ENCODE measurements at regions not wholly inside any gene's neighbourhood (a gene's known extent, or its start where the extent isn't known, plus 50 kb on each side); places are given as distances from the start of the nearest gene placed in this dataset.
"Not testable (repeated sequence)": the region's sequence is repeated elsewhere in the genome, so short reads cannot be mapped to it uniquely, and the experiment has no call there.

DNA sequence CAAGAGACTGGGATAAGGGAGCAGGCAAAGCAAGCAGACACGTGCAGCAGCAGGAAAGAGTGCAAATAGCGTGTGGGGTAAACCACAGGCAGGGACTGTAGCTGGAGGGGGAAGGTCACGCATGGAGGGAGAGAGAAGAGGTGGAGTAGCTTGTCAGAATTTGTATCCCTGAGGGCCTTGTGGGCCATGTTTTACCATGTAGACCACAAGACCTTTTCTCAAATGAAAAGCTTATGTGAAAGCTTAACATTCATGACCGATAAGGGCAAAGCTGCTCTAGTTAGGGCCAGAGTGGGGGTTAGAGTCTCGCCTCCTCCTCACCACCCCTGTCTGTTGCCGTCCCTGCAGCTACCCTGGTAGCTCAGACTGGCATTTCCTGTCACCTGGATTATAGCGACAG lies 152.9 kb upstream of the E2F7 start:
- DNase-seq (ENCODE audit: low read depth) = no peak

DNA sequence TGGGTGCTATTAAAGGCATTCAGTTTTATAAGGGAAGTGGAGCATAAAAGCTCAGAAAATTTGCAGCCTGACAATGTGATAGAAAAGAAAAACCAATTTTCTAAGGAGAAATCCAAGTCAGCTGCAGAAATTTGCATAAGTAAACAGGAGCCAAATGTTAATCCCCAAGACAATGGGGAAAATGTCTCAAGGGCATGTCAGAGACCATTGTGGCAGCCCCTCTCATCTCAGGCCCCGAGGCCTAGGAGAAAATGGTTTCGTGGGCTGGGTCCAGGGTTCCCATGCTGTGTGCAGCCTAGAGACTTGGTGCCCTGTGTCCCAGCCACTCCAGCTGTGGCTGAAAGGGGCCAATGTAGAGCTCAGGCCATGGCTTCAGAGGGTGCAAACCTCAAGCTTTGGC lies 150.8 kb upstream of the E2F7 start:
- DNase-seq (ENCODE audit: low read depth) = not testable (repeated sequence)

DNA sequence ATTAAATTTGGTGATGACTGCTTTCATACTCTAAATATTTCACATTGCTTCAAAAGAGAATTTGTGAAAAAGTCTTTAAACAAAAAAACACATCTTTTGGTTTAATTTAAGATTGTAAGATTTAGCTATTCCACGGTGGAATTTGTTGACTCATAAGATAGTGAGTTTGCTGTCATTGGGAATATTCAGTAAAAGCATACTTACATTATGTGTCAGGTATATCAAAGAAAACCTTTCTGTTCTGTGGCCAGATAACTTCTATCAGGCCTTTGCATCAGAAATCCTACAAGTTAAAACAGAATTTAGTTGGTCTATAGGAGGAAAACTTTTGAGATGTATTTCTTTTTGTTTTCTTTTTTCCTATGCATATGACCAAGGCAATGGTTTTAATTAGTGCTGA lies 148.8 kb upstream of the E2F7 start:
- no peak for DNase-seq (ENCODE audit: low read depth)

DNA sequence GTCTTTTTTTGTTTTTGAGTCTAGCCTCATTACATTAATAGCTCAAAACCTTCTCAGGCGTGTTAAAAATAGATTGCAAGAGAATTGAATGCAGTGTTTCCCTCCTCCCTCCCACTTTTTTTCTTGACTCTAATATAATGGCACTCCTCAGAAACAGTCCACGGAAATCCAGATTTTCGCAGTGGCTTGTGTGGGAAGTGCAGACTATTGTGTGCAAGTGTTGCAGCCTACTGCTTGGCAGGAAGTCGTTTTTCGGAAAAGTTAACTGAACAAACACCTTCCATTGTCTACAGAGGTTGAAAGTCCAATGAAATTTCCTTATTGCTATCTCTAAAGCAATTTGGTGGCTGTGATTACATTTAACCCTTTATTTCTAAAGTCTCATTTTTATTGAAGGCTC lies 147.9 kb upstream of the E2F7 start:
- no peak for DNase-seq (ENCODE audit: low read depth)

DNA sequence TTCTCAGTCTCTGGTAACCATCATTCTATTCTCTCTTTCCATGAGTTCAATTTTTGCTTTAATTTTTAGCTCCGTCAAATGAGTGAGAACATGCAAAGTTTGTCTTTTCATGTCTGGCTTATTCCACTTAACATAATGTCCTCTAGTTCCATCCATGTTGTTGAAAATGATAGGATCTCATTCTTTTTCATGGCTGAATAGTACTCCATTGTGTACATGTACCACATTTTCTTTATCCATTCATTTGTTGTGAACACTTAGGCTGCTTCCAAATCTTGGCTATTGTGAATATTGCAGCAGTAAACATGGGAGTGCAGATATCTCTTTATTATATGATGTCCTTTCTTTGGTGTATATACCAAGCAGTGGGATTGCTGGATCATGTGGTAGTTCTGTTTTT lies 145.4 kb upstream of the E2F7 start:
- DNase-seq (ENCODE audit: low read depth) = no peak

DNA sequence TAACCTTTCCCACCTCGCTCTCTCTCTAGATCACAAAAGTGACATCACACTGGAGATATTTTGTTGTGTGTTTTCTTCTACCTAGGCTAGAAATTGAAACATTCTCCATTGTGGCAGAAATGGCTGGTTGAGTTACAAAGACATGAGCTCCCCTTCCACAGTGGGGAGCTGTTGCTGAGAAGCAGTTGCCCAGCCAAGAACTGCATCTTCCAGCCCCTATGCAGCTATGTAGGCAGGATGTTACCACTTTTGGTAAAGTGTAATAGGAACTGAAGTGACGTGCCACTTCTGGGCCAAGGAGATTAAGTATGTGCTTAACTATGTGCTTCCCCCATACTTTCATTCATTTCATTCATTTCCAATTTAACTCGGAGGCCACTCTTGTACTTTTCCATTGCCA lies 138.7 kb upstream of the E2F7 start:
- DNase-seq (ENCODE audit: low read depth) = no peak

DNA sequence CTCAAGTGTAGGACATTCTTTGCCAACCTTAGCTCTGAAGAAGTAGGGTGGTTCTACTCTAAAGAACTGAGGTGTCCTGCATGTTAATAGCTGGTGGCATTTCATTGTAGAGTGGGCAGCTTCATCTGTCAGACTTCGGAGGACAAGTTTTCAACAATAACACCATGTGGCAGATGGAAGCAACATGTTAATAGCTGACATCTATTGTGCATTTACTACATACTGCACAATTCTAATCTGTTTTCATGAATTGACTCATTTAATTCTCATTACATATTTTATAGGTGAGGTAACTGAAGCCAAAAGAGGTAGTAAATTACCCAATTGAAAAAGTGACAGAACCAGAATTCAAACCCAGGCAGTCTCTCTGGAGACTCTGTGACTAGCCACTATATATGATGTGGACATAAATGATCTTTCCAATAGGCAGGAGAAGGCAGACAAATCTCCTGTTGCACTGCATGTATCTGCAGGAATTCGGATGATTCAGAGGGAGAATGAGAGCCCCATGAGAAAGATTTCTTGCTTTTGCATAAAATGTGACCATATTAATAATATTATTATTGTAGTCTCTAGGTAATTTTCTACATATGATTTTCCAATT lies 137.2 kb upstream of the E2F7 start:
- no peak for DNase-seq (ENCODE audit: low read depth)

DNA sequence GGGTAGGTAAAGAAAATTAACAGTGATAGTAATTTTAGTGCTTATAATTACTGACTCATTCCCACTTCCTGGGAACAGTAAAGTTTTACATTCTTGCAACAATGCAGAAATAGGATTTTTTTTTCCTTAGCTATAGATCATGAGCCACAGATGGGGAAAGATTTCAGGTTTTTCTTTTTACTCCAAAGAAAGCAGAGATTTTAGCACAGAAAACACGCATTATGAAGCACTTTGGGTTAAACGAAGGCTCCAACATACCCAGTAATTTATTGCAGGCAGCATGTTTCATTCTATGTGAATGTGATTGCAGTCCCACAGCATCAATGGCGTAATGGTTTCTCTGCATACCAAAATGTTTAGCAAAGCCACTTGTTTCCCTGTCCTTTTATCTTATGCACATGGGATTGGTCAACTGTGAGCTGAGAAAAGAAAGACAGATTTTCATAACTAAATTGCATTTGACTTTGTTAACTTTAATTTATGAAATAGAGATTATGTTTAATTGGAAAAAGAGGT lies 124.6 kb upstream of the E2F7 start:
- peak; percentile 77 for DNase-seq (ENCODE audit: low read depth)

DNA sequence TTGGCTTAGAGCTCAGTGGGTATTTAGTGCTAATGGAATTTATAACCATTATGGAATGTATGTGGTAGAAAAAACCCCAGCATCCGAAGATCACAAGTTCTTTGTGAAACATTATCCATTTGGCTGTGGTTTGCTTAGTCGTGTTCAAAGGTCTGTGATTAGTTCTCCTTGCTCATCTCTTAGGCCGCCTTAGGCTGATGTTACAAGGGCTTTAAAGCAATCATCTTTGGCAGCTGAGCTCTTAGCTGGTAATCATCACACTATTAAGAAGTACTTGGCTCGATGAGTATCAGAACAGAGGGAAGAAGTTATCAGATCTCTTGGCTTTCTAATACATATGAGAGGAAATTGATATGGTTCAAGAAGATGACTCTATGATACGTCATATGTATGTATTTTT lies 124.1 kb upstream of the E2F7 start:
- DNase-seq (ENCODE audit: low read depth) = peak; percentile 80

DNA sequence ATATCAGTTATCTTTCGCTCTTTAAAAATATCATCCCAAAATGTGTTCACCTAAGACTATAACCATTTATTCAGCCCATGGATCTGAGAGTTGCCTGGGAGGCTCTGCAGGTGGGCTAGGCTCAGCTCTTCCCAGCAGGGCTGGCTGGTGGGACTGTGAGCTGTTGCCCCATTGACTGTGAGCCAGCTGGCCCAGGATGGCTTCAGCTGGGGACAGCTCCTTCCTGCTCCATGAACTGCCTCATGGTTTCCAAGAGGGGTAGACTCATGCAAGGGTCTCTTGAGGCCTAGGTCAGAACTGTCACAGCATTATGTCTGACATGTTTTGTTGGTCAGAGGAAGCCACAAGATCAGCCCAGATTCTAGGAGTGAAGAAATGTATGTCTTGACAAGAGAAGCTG lies 114.1 kb upstream of the E2F7 start:
- no peak for DNase-seq (ENCODE audit: low read depth)

DNA sequence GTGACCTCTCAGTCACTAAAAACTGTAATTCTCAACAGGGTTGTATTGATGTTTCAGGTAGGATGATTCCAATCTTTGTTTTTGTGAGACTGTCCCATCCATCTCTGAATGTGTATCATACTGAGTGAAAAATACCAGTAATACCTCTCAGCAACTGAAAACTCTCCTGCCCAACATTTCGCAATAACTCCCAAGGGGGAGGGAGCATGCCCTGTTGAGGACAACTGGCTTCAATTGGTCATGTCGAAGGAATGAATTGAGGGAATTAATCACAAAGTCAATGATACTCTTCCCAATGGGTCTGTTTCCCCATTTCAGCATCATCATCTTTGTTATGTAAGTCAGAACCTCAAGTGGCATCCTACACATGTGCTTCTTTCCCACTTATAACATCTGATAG lies 102.4 kb upstream of the E2F7 start:
- DNase-seq (ENCODE audit: low read depth) = no peak

DNA sequence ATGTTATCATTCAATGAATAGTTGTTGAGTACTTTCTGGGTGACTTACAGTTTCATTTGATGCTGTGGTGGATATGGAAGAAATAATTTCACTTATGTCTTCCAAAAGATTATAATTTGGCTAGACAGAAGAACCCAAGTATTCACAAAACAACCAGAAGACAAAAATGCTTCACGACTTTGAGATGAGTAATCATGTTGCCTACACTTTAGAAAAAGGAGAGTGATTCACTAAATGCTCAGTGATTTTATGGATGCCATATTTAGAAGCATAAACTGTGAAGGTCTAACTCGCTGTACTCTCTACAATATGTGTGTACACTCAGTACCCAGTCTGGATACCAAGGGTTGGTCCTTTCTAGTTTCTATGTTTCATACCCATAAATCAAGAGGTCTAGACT lies 101.3 kb upstream of the E2F7 start:
- DNase-seq (ENCODE audit: low read depth) = no peak

DNA sequence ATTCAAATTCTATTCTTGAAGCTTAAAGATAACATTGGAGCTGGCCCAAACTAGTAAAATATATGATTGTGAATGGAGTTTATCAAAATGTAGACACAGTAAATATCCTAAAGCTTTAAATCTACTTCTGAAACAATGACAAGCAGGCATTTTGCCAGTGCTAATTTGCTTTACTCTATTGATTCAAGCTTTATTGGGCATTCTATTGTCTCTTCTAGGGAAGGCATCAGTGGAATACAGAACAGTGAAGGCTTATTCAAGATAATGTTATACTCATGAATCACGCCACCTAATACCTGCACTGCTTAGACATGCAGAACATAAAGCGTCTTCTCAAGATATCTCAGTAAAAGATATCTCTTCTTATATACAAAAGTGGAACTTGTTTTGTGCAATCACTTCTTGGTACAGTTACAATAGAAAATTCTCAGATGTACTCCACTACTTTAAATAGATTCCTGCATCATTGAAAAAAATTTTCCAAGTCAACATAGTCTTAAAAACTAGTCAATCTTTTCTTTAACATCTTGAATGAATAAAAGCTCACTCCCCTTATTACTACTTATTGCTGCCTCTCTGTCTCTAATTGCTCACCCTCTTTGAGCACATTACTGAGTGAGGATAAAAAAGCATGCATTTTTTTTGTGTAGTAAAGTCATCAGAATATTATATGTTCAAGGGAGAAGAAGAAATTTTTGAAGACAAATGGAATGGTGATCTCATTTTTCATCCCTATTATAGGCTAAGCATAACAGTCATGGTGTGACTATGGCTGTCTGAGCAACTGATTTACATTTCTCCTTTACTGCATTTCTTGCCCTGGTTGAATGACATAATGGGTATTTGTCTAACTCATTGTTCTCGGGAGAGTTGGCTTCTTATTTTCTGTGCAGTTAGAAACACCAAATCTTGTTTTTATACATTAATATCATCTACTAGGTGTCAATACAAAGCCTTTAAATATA lies 98.0 kb upstream of the E2F7 start:
- DNase-seq (ENCODE audit: low read depth) = no peak

DNA sequence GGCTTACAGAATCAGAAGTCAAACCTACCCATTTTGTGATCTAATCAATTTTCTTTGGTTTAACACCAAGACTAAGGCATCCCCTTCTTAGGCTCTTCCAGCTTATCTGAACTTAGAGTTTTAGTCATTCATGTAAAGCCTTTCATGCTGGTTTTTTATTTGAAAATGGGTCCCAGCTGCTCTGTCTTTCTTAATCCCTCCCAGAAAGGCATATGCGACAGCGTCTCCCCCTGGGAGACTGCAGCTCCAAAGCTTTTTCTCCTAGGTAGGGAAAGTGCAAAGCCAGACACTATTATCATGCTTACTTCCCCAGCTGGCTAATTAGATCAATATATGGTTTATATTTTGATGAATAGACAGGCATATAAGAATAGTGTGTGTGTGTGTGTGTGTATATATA lies 96.6 kb upstream of the E2F7 start:
- no peak for DNase-seq (ENCODE audit: low read depth)

DNA sequence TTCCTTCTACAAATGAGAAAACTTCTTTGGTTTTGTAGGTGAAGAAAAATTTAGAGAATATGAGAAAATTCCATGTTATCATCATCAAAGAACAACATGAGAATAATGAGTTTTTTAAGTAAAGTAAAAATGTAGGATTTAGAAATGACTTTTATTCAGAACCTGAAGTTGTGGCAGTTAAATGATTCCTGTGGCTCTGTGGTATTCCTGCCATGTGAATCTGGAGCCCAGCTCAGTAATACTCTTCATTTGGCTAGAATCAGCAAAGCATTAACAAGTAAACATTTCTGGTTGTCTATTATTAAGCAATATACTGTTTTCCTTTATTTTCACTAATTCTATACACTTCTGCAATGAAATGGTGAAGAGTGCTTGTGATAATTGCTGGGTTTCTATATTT lies 95.6 kb upstream of the E2F7 start:
- no peak for DNase-seq (ENCODE audit: low read depth)

DNA sequence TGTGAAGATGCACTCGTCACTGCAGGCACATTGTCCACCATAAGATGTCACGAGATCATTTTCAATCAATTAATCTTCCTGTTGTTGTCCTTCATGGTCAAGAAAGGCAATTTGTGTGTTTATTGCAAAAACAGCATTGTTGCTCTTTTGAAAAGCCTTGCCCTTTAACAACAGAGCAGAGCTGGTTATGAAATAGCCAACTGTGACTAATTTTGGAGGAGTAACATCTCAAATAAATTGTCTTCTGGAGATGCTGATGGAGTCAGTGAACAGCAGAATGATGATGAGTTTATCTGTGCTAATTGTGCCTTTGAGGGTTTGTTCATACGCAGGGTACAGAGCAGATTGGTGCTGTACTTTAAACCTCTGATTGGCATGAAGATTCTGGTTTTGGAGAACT lies 88.3 kb upstream of the E2F7 start:
- DNase-seq (ENCODE audit: low read depth) = no peak

DNA sequence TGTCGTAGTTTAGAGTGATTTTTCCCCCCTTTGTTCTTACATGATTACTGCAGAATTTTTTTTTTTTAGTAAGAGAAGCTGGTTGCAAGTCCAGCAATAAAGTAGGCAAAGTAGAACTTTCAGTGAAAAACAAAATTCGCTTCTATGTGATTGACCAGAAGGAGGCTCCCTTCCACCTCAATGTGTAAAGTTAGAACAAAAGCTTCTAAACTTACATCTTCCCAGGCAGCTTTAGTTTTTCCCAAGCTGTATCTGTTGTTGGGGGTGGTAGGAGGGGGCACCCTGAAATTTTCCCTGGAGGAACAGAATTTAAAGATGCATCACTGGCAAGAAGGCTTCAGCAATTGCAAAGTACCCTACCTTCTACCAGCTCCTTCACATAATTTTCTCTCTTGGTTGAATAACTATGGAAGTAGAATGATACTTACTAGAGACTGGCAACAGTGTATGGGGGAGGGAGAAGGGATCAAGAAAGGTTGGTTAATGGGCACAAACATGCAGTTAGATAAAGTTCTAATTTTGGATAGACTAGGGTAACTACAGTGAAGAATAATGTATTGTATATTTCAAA lies 87.3 kb upstream of the E2F7 start:
- no peak for DNase-seq (ENCODE audit: low read depth)

DNA sequence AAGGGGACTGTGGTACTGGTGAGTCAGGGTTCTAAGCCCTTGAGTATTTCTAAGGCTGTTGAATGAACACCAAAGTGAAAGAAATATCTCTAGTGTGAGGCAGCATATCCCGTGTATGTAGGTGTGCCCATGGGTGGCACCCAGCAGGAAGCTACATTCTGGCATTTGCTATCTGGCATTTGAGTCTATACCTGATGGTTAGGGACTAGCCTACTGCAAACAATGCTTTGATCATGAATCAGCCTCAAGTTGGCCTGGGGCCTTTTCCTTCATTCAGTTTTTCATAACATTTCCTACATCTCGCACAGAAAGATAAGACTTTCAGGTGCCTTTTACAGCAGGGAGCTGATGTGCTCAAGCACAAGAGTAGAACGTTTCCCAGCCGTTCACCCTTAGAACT lies 85.7 kb upstream of the E2F7 start:
- DNase-seq (ENCODE audit: low read depth) = no peak

DNA sequence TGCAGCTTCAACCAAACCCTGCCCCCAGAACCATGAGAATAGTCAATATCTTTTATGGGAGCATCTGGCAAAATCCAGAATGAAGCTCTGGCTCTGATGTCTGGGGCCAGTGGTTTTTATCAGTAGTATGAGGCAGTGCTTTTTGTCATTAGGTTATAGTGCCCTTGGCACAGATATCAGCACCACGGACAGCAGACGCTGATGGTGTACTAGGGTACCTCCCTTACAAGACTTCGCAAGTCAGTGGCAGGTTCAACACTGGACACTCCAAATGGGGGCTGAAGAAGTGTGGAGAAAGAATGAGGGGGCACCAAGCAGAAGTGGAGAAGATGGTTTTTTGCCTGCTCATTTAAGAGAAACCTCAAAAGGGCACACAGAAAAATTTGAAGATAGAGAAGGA lies 68.2 kb upstream of the E2F7 start:
- no peak for DNase-seq (ENCODE audit: low read depth)

DNA sequence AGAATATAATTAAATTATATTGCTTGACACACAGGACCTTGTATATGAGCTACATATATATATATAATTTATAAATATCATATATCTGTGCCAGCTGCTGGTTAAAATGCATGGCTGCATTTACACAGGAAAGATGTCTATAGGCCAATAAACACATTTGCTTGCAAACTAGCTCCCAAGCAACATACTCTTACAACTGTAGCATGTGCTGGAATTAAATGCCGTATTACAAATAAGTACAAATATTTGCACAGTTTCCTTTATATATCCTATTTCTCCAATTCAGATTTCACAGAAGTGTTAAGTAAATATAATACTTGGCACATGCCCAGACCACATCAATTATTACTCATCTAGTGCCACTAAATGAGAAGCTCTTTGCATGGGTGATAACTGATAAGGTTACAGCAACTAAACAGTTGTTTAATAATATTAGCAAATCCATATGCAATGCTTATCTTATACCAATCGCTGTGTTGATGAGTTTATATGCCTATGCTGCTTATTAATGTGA lies 66.7 kb upstream of the E2F7 start:
- DNase-seq (ENCODE audit: low read depth) = no peak

DNA sequence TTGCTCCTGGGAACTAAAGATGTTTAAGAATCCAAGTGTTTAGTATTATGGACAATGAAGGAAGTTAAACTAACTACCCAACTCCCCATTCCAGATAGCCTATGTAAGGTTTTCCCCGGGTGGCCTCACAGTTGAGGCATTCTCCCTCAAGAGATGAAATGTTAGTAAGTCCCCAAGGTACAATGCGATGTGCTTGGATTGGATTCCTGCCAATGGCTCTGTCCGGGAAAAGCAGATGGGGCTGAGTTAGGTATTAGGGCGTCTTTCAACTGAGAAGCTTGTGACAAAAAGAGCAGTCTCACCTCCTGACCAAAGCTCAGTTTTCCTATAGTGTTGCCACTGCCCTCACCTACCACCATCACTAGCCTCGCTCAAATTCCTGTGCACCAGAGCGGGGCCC lies 64.8 kb upstream of the E2F7 start:
- no peak for DNase-seq (ENCODE audit: low read depth)

DNA sequence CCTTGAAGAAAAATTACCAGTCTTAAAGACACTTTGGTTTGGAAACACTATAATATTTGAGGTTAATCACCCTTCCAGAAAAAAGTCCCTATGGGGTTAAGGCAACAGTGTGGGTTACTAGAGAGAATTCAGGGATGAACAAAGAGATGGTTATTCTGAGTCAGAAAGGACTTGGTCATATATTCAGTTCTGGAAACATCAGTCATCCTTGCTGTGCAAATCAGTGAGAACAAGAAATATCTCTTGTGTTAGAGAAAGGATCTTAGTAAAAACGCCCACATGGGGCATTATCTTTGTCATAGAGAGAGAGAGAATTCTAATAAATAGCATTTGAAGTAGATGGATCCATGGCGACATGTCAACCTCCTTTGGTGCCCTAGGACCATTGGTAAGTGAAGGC lies 59.4 kb upstream of the E2F7 start:
- DNase-seq (ENCODE audit: low read depth) = no peak

DNA sequence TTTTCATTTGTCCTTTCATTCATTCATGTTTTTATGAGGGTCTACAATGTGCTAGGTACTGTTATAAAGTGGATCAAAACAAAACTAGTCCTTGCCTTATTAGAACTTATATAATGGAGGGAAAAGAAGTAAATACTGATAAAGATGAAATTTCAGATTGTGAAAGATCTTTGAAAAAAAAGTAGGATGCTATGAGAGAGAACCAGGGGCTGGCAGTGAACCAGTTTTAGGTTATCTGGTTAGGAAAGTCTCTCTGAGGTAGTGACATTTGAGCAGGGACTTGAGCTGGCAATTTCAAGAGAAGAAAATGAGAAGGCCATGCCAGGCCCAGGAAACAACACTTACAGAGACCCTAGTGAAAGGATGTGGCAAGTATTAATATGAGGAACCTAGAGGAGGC lies 57.3 kb upstream of the E2F7 start:
- no peak for DNase-seq (ENCODE audit: low read depth)

Data from non-pigmented ciliary epithelial cell (primary cell).